ENCODE measurements at regions not wholly inside any gene's neighbourhood (a gene's known extent, or its start where the extent isn't known, plus 50 kb on each side); places are given as distances from the start of the nearest gene placed in this dataset.

GRCh38 chr18:33923980-33924379, 300.7 kb downstream of the NOL4 start:
- DNase-seq (no peak), ATAC-seq (ENCODE audit: low FRiP score) (no peak)
- H3K27ac ChIP-seq (ENCODE audit: low read depth in 1 of 2, low read length in 2 of 2), result no peak overlapping the region
- intact Hi-C loops (cut with DNase I), result no loop called here
- H3K4me1 ChIP-seq (ENCODE audit: control insufficient read depth in 1 of 2, insufficient read depth in 2 of 2, low read length in 2 of 2), result no peaks in the 10 kb centered on the region
- H3K27me3 ChIP-seq (ENCODE audit: control insufficient read depth in 1 of 2, insufficient read depth in 2 of 2, low read length in 1 of 2), result no peaks in the 10 kb centered on the region
- no peak overlapping the region for H3K4me3 ChIP-seq (ENCODE audit: low read length in 2 of 2)
- no peaks in the 10 kb centered on the region for H3K36me3 ChIP-seq (ENCODE audit: control insufficient read depth in 1 of 2, insufficient read depth in 2 of 2, low read length in 1 of 2)
- 71 to 74% methylated on average over 3 of the region's 3 CpGs for WGBS, 2 donors
- H3K9me3 ChIP-seq (ENCODE audit: control insufficient read depth, low read length), result no peaks in the 10 kb centered on the region

GRCh38 chr18:33918571-33918970, 306.1 kb downstream of the NOL4 start:
- Histone ChIP-seq H3K27ac (ENCODE audit: low read depth in 1 of 2, low read length in 2 of 2) (no peak overlapping the region), H3K27me3 (ENCODE audit: control insufficient read depth in 1 of 2, insufficient read depth in 2 of 2, low read length in 1 of 2) (no peaks in the 10 kb centered on the region), H3K36me3 (ENCODE audit: control insufficient read depth in 1 of 2, insufficient read depth in 2 of 2, low read length in 1 of 2) (no peaks in the 10 kb centered on the region), H3K4me1 (ENCODE audit: control insufficient read depth in 1 of 2, insufficient read depth in 2 of 2, low read length in 2 of 2) (no peaks in the 10 kb centered on the region), H3K4me3 (ENCODE audit: low read length in 2 of 2) (no peak overlapping the region), H3K9me3 (ENCODE audit: control insufficient read depth, low read length) (no peaks in the 10 kb centered on the region)
- DNase-seq (no peak), ATAC-seq (ENCODE audit: low FRiP score) (no peak)
- 66 to 68% methylated on average over 3 of the region's 3 CpGs for WGBS, 2 donors
- intact Hi-C loops (cut with DNase I), result no loop called here

GRCh38 chr18:33916200-33916599, 308.5 kb downstream of the NOL4 start:
- Histone ChIP-seq H3K9me3 (ENCODE audit: control insufficient read depth, low read length) (no peaks in the 10 kb centered on the region), H3K27me3 (ENCODE audit: control insufficient read depth in 1 of 2, insufficient read depth in 2 of 2, low read length in 1 of 2) (no peaks in the 10 kb centered on the region), H3K4me3 (ENCODE audit: low read length in 2 of 2) (no peak overlapping the region), H3K27ac (ENCODE audit: low read depth in 1 of 2, low read length in 2 of 2) (no peak overlapping the region), H3K36me3 (ENCODE audit: control insufficient read depth in 1 of 2, insufficient read depth in 2 of 2, low read length in 1 of 2) (no peaks in the 10 kb centered on the region), H3K4me1 (ENCODE audit: control insufficient read depth in 1 of 2, insufficient read depth in 2 of 2, low read length in 2 of 2) (no peaks in the 10 kb centered on the region)
- ATAC-seq (ENCODE audit: low FRiP score) (no peak), DNase-seq (no peak)
- 90 to 91% methylated on average over 4 of the region's 4 CpGs for WGBS, 2 donors
- intact Hi-C loops (cut with DNase I), result no loop called here

GRCh38 chr18:33914399-33914798, 310.3 kb downstream of the NOL4 start:
- intact Hi-C loops (cut with DNase I), result no loop called here
- no peaks in the 10 kb centered on the region for H3K27me3 ChIP-seq (ENCODE audit: control insufficient read depth in 1 of 2, insufficient read depth in 2 of 2, low read length in 1 of 2)

GRCh38 chr18:33906046-33906445, 318.7 kb downstream of the NOL4 start:
- Histone ChIP-seq H3K36me3 (ENCODE audit: control insufficient read depth in 1 of 2, insufficient read depth in 2 of 2, low read length in 1 of 2) (no peaks in the 10 kb centered on the region), H3K9me3 (ENCODE audit: control insufficient read depth, low read length) (peaks cover 1% of the 10 kb centered on the region), H3K4me3 (ENCODE audit: low read length in 2 of 2) (no peak overlapping the region), H3K27me3 (ENCODE audit: control insufficient read depth in 1 of 2, insufficient read depth in 2 of 2, low read length in 1 of 2) (no peaks in the 10 kb centered on the region), H3K4me1 (ENCODE audit: control insufficient read depth in 1 of 2, insufficient read depth in 2 of 2, low read length in 2 of 2) (no peaks in the 10 kb centered on the region), H3K27ac (ENCODE audit: low read depth in 1 of 2, low read length in 2 of 2) (no peak overlapping the region)
- ATAC-seq (ENCODE audit: low FRiP score) (no peak), DNase-seq (no peak)
- WGBS, 2 donors, result 80 to 86% methylated on average over 4 of the region's 4 CpGs
- intact Hi-C loops (cut with DNase I), result no loop called here

More at GRCh38 chr18:33914399-33914798, 310.3 kb downstream of the NOL4 start:
- no peak overlapping the region for H3K27ac ChIP-seq (ENCODE audit: low read depth in 1 of 2, low read length in 2 of 2)
- ATAC-seq (ENCODE audit: low FRiP score) (no peak), DNase-seq (no peak)
- H3K4me1 ChIP-seq (ENCODE audit: control insufficient read depth in 1 of 2, insufficient read depth in 2 of 2, low read length in 2 of 2), result no peaks in the 10 kb centered on the region
- peaks cover 1% of the 10 kb centered on the region for H3K9me3 ChIP-seq (ENCODE audit: control insufficient read depth, low read length)
- H3K36me3 ChIP-seq (ENCODE audit: control insufficient read depth in 1 of 2, insufficient read depth in 2 of 2, low read length in 1 of 2), result no peaks in the 10 kb centered on the region
- no peak overlapping the region for H3K4me3 ChIP-seq (ENCODE audit: low read length in 2 of 2)

- Histone ChIP-seq H3K4me1 (ENCODE audit: control insufficient read depth in 1 of 2, insufficient read depth in 2 of 2, low read length in 2 of 2) (no peaks in the 10 kb centered on the region), H3K27me3 (ENCODE audit: control insufficient read depth in 1 of 2, insufficient read depth in 2 of 2, low read length in 1 of 2) (no peaks in the 10 kb centered on the region), H3K27ac (ENCODE audit: low read depth in 1 of 2, low read length in 2 of 2) (no peak overlapping the region), H3K4me3 (ENCODE audit: low read length in 2 of 2) (no peak overlapping the region), H3K36me3 (ENCODE audit: control insufficient read depth in 1 of 2, insufficient read depth in 2 of 2, low read length in 1 of 2) (no peaks in the 10 kb centered on the region), H3K9me3 (ENCODE audit: control insufficient read depth, low read length) (no peaks in the 10 kb centered on the region)
- WGBS, 2 donors, result 97 to 100% methylated on average over 1 of the region's 1 CpG
- DNase-seq (no peak), ATAC-seq (ENCODE audit: low FRiP score) (no peak)
- intact Hi-C loops (cut with DNase I), result no loop called here
Observed at GRCh38 chr18:33901894-33902512, 322.7 kb downstream of the NOL4 start.

- no peaks in the 10 kb centered on the region for H3K4me1 ChIP-seq (ENCODE audit: control insufficient read depth in 1 of 2, insufficient read depth in 2 of 2, low read length in 2 of 2)
- H3K27me3 ChIP-seq (ENCODE audit: control insufficient read depth in 1 of 2, insufficient read depth in 2 of 2, low read length in 1 of 2), result no peaks in the 10 kb centered on the region
- no peak overlapping the region for H3K4me3 ChIP-seq (ENCODE audit: low read length in 2 of 2)
- intact Hi-C loops (cut with DNase I), result no loop called here
- H3K9me3 ChIP-seq (ENCODE audit: control insufficient read depth, low read length), result no peaks in the 10 kb centered on the region
- no peak overlapping the region for H3K27ac ChIP-seq (ENCODE audit: low read depth in 1 of 2, low read length in 2 of 2)
- H3K36me3 ChIP-seq (ENCODE audit: control insufficient read depth in 1 of 2, insufficient read depth in 2 of 2, low read length in 1 of 2), result no peaks in the 10 kb centered on the region
- DNase-seq (no peak), ATAC-seq (ENCODE audit: low FRiP score) (no peak)
- 94 to 95% methylated on average over 1 of the region's 1 CpG for WGBS, 2 donors
Observed at GRCh38 chr18:33900638-33901037, 322.6 kb downstream of the ASXL3 start.

- WGBS, 2 donors, result 97 to 99% methylated on average over 2 of the region's 2 CpGs
- ATAC-seq (ENCODE audit: low FRiP score), result no peak
- no peak overlapping the region for H3K27ac ChIP-seq (ENCODE audit: low read depth in 1 of 2, low read length in 2 of 2)
- intact Hi-C loops (cut with DNase I), result no loop called here
- H3K27me3 ChIP-seq (ENCODE audit: control insufficient read depth in 1 of 2, insufficient read depth in 2 of 2, low read length in 1 of 2), result no peaks in the 10 kb centered on the region
- no peaks in the 10 kb centered on the region for H3K4me1 ChIP-seq (ENCODE audit: control insufficient read depth in 1 of 2, insufficient read depth in 2 of 2, low read length in 2 of 2)
- H3K9me3 ChIP-seq (ENCODE audit: control insufficient read depth, low read length), result no peaks in the 10 kb centered on the region
- no peak overlapping the region for H3K4me3 ChIP-seq (ENCODE audit: low read length in 2 of 2)
- DNase-seq, result no peak
- H3K36me3 ChIP-seq (ENCODE audit: control insufficient read depth in 1 of 2, insufficient read depth in 2 of 2, low read length in 1 of 2), result no peaks in the 10 kb centered on the region
Observed at GRCh38 chr18:33898427-33898826, 320.4 kb downstream of the ASXL3 start.

- WGBS, 2 donors, result 41 to 51% methylated on average over 1 of the region's 1 CpG
- DNase-seq (no peak), ATAC-seq (ENCODE audit: low FRiP score) (no peak)
- Histone ChIP-seq H3K27ac (ENCODE audit: low read depth in 1 of 2, low read length in 2 of 2) (no peak overlapping the region), H3K4me1 (ENCODE audit: control insufficient read depth in 1 of 2, insufficient read depth in 2 of 2, low read length in 2 of 2) (no peaks in the 10 kb centered on the region), H3K4me3 (ENCODE audit: low read length in 2 of 2) (no peak overlapping the region), H3K9me3 (ENCODE audit: control insufficient read depth, low read length) (no peaks in the 10 kb centered on the region), H3K36me3 (ENCODE audit: control insufficient read depth in 1 of 2, insufficient read depth in 2 of 2, low read length in 1 of 2) (no peaks in the 10 kb centered on the region), H3K27me3 (ENCODE audit: control insufficient read depth in 1 of 2, insufficient read depth in 2 of 2, low read length in 1 of 2) (no peaks in the 10 kb centered on the region)
- intact Hi-C loops (cut with DNase I), result no loop called here
Observed at GRCh38 chr18:33878213-33878612, 300.2 kb downstream of the ASXL3 start.

Data from aorta (tissue), 5 donors.